ENCODE measurements at regions not wholly inside any gene's neighbourhood (a gene's known extent, or its start where the extent isn't known, plus 50 kb on each side); places are given as distances from the start of the nearest gene placed in this dataset.

GRCh38 chr6:15864038-15864707 is 201.3 kb upstream of the DTNBP1 start:
- TF ChIP-seq CTCF (conservative IDR thresholded peaks at IDR 0.05; ENCODE audit: control insufficient read depth, insufficient read depth, low read depth, low read length): no peak
- DNase-seq (ENCODE audit: low read depth): peak; percentile 39
- no peak overlapping the region for H3K4me3 ChIP-seq (ENCODE audit: control insufficient read depth, low read depth, low read length)

- TF ChIP-seq CTCF (conservative IDR thresholded peaks at IDR 0.05; ENCODE audit: control insufficient read depth, insufficient read depth, low read depth, low read length): no peak
- no peak overlapping the region for H3K4me3 ChIP-seq (ENCODE audit: control insufficient read depth, low read depth, low read length)
- DNase-seq (ENCODE audit: low read depth): no peak
Observed at GRCh38 chr6:15862810-15863209, 200.0 kb upstream of the DTNBP1 start.

GRCh38 chr6:15861486-15861885 is 198.7 kb upstream of the DTNBP1 start:
- H3K4me3 ChIP-seq (ENCODE audit: control insufficient read depth, low read depth, low read length): no peak overlapping the region
- TF ChIP-seq CTCF (conservative IDR thresholded peaks at IDR 0.05; ENCODE audit: control insufficient read depth, insufficient read depth, low read depth, low read length): no peak
- DNase-seq (ENCODE audit: low read depth): no peak

- no peak for DNase-seq (ENCODE audit: low read depth)
- no peak for TF ChIP-seq CTCF (conservative IDR thresholded peaks at IDR 0.05; ENCODE audit: control insufficient read depth, insufficient read depth, low read depth, low read length)
- H3K4me3 ChIP-seq (ENCODE audit: control insufficient read depth, low read depth, low read length): no peak overlapping the region
Observed at GRCh38 chr6:15854826-15855710, 192.2 kb upstream of the DTNBP1 start.

- no peak overlapping the region for H3K4me3 ChIP-seq (ENCODE audit: control insufficient read depth, low read depth, low read length)
- no peak for DNase-seq (ENCODE audit: low read depth)
- TF ChIP-seq CTCF (conservative IDR thresholded peaks at IDR 0.05; ENCODE audit: control insufficient read depth, insufficient read depth, low read depth, low read length): no peak
Observed at GRCh38 chr6:15854378-15854777, 191.6 kb upstream of the DTNBP1 start.

- DNase-seq (ENCODE audit: low read depth): no peak
- H3K4me3 ChIP-seq (ENCODE audit: control insufficient read depth, low read depth, low read length): no peak overlapping the region
- TF ChIP-seq CTCF (conservative IDR thresholded peaks at IDR 0.05; ENCODE audit: control insufficient read depth, insufficient read depth, low read depth, low read length): no peak
Observed at GRCh38 chr6:15853259-15853658, 190.4 kb upstream of the DTNBP1 start.
